C4-2B (cell line): ENCODE measurements at regions not wholly inside any gene's neighbourhood (a gene's known extent, or its start where the extent isn't known, plus 50 kb on each side); places are given as distances from the start of the nearest gene placed in this dataset.

Source experiments
- ZFX ChIP-seq: fragments of 450-650 bp; IDR thresholded peaks from 2 replicates; pipeline ENCODE4 v1.6.1; 2017
- TF ChIP-seq, protein P1 (sequence below): fragments of 450-650 bp; conservative IDR thresholded peaks from 2 replicates; pipeline ENCODE4 v1.5.1; 2017; ENCODE audit warnings: mild to moderate bottlenecking

DNA sequence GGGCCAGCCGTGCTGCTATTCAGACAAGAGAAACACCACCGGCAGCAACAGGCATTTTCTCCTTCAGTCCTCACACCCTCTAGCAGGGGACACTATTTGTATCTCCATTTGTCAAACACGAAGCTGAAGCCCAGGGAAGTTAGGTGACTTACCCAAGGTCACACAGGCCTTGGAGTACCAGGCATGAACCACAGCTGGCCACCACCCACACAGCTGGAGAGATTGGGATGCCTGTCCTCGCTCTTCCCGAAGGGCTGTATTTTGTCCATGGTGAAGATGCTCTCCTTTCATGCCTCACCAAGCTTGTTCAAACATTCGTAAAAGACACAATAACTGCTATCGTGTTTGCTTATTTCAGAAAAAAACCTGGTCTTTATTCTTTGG is 182.7 kb downstream of the INHBB start:
- TF ChIP-seq, protein P1, sequence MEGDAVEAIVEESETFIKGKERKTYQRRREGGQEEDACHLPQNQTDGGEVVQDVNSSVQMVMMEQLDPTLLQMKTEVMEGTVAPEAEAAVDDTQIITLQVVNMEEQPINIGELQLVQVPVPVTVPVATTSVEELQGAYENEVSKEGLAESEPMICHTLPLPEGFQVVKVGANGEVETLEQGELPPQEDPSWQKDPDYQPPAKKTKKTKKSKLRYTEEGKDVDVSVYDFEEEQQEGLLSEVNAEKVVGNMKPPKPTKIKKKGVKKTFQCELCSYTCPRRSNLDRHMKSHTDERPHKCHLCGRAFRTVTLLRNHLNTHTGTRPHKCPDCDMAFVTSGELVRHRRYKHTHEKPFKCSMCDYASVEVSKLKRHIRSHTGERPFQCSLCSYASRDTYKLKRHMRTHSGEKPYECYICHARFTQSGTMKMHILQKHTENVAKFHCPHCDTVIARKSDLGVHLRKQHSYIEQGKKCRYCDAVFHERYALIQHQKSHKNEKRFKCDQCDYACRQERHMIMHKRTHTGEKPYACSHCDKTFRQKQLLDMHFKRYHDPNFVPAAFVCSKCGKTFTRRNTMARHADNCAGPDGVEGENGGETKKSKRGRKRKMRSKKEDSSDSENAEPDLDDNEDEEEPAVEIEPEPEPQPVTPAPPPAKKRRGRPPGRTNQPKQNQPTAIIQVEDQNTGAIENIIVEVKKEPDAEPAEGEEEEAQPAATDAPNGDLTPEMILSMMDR = no peak
- no peak for TF ChIP-seq ZFX
